HG02970 (cell line): ENCODE measurements at regions not wholly inside any gene's neighbourhood (a gene's known extent, or its start where the extent isn't known, plus 50 kb on each side); places are given as distances from the start of the nearest gene placed in this dataset.
"Not testable (repeated sequence)": the region's sequence is repeated elsewhere in the genome, so short reads cannot be mapped to it uniquely, and the experiment has no call there.

ENCODE experiments used
- ATAC-seq: cut with Tn5 transposase; IDR thresholded peaks from one replicate; pipeline ENCODE4 v1.9.1; 2021; ENCODE audit warnings: mild to moderate bottlenecking, moderate library complexity, moderate number of reproducible peaks; ENCODE audit not compliant: unreplicated experiment, low FRiP score

- no peak for ATAC-seq
These were observed 134.1 kb upstream of the SP4 start for GRCh38 chr7:21293771-21294170.

GRCh38 chr7:21299766-21300165 lies 128.1 kb upstream of the SP4 start:
- ATAC-seq, result no peak

GRCh38 chr7:21300692-21301091 lies 127.2 kb upstream of the SP4 start:
- no peak for ATAC-seq

- no peak for ATAC-seq
These were observed 123.0 kb upstream of the SP4 start for GRCh38 chr7:21304808-21305375.

GRCh38 chr7:21305455-21306235 lies 122.2 kb upstream of the SP4 start:
- ATAC-seq, result no peak

- ATAC-seq, result no peak
These were observed 112.9 kb upstream of the SP4 start for GRCh38 chr7:21314954-21315353.

- no peak for ATAC-seq
These were observed 109.6 kb upstream of the SP4 start for GRCh38 chr7:21317966-21318915.

- ATAC-seq, result no peak
These were observed 109.0 kb upstream of the SP4 start for GRCh38 chr7:21318916-21319270.

- ATAC-seq, result no peak
These were observed 101.6 kb upstream of the SP4 start for GRCh38 chr7:21326241-21326640.

- ATAC-seq, result no peak
These were observed 101.0 kb upstream of the SP4 start for GRCh38 chr7:21326921-21327320.

- no peak for ATAC-seq
These were observed 100.2 kb upstream of the SP4 start for GRCh38 chr7:21327422-21328409.

GRCh38 chr7:21330462-21331178 lies 97.3 kb upstream of the SP4 start:
- ATAC-seq, result no peak

- ATAC-seq, result no peak
These were observed 93.0 kb upstream of the SP4 start for GRCh38 chr7:21334906-21335305.

GRCh38 chr7:21336743-21337142 lies 91.1 kb upstream of the SP4 start:
- ATAC-seq, result no peak

GRCh38 chr7:21338728-21339164 lies 89.1 kb upstream of the SP4 start:
- ATAC-seq, result no peak

- ATAC-seq, result not testable (repeated sequence)
These were observed 83.0 kb upstream of the SP4 start for GRCh38 chr7:21344900-21345299.

GRCh38 chr7:21345361-21345760 lies 82.5 kb upstream of the SP4 start:
- ATAC-seq, result no peak

GRCh38 chr7:21346297-21346696 lies 81.6 kb upstream of the SP4 start:
- no peak for ATAC-seq
